GM21619 (cell line): ENCODE measurements at regions not wholly inside any gene's neighbourhood (a gene's known extent, or its start where the extent isn't known, plus 50 kb on each side); places are given as distances from the start of the nearest gene placed in this dataset.
"Not testable (repeated sequence)": the region's sequence is repeated elsewhere in the genome, so short reads cannot be mapped to it uniquely, and the experiment has no call there.

ENCODE experiments used
- ATAC-seq: cut with Tn5 transposase; IDR thresholded peaks from one replicate; pipeline ENCODE4 v1.9.1; 2021; ENCODE audit not compliant: unreplicated experiment

DNA sequence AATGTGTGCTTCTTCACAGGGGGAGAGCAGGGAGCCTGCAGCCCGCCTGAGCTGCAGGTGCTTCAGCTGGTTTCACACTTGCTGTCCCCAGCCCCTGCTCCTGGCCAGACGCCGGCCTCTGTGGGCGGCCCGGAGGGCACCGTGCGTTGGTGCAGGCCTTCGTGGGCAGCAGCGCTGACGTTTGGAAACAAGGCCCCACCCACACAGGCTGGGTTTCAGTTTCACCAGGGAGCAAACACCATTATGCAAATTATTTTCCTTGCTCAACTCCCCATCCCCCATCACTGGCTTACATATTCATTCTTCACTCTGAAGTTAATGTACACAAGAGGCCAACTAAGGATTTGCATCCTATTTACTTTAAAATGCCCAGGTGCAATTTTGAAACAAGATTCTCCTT, 343.2 kb downstream of the BCL2L11 start:
- peak; percentile 94 for ATAC-seq

DNA sequence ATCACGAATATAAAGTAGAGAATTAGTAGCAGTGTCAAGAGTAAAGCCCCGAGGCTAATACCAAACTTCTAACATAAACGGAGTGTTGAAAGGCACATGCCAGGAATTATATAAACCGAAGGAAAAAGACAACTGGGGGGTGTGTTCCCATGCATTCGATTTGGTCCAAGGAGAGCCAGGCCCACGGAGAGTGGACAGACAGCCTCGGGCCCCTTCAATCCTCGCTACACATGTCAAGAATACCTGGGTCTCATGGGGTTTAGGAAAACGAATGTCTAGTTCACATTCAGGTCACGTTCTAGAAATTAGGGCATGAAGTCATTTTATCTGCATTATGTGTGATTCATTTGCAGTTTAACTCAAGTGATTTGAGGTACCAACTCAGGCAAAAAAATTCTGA, 343.7 kb downstream of the BCL2L11 start:
- ATAC-seq: not testable (repeated sequence)

DNA sequence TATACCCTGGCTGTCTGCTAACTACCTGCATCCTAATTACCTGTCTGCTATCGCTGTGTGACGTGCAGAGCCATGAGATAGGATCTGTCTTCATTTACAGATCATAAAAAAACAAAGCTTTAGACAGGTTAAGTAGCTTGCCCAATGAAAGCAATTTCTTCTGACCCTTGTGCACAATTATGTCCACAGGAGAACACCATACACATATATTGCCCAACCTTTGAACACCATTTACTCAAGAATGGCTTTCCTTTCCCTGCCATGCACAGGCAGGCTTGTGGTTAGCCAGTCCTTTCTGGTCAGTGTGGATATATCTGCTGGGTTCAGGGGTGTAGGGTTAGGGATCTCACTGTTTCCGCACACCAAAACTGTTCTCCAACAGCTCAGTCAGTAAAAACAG, 344.8 kb downstream of the BCL2L11 start:
- ATAC-seq: not testable (repeated sequence)

GRCh38 chr2:111466744-111467143, 346.0 kb downstream of the BCL2L11 start:
- not testable (repeated sequence) for ATAC-seq

GRCh38 chr2:111470924-111471323, 350.2 kb downstream of the BCL2L11 start:
- not testable (repeated sequence) for ATAC-seq

GRCh38 chr2:111471791-111472530, 351.2 kb downstream of the BCL2L11 start:
- not testable (repeated sequence) for ATAC-seq

GRCh38 chr2:111472844-111473403, 352.2 kb downstream of the BCL2L11 start:
- not testable (repeated sequence) for ATAC-seq

DNA sequence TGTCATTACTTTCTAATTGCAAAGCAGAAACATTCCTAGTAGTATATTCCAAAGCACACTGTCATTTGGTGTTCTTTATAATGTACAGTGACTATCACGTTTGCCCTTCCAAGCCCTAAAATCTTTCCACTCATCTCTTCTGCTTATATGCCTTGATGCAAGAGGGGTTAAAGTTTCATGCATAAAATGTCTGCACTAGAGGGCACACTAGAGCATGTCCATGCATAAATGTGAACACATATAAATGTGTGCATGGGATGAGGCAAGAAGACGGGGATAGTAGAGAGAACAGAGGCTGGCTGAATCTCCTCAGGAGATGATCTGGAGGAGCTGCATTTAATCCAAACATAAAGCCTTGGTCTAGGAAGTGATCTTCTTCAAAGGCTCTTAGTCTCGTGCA, 352.8 kb downstream of the BCL2L11 start:
- ATAC-seq: not testable (repeated sequence)

DNA sequence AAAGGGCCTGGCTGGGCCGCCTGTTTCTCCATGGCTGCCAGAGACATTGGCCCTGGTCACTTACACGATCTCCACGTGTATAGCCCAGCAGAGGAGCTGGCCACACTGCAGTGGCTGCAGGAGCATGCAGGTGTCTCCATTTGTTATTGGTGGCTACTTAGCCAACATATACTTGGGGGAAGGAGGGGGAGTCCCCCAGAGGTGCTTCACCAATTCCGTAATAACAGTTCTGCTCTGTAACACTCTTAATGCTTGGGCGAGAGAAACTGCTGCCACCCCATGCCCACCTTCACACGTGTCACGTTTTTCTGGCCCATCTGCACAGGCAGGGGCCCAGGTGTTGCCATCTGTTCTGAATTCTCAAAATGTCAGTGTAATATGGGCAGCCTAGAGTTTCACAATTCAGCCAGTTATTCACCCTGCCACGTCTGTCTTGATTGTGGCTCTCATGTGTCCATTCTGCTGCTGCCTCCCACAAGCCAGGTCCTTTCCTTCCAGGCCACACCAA, 353.5 kb downstream of the BCL2L11 start:
- ATAC-seq: not testable (repeated sequence)

DNA sequence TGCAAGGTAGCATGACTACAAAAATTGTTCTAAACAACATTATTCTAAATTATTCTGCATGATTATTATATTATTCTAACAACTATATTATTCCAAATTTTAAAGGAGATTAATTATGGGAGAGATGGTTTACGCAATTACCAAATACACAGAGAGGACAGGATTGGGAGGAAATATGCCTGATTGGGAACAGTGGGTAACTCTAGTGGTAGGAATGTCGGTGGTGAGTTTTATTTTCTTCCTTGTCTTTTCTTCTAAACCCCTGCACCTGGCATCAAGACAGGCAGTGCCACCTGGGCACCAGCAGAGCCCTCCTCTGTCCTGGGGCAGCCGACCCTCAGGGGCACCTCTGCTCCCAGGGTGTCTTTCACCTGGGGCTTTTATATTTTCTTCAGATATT, 357.6 kb downstream of the BCL2L11 start:
- ATAC-seq: not testable (repeated sequence)

DNA sequence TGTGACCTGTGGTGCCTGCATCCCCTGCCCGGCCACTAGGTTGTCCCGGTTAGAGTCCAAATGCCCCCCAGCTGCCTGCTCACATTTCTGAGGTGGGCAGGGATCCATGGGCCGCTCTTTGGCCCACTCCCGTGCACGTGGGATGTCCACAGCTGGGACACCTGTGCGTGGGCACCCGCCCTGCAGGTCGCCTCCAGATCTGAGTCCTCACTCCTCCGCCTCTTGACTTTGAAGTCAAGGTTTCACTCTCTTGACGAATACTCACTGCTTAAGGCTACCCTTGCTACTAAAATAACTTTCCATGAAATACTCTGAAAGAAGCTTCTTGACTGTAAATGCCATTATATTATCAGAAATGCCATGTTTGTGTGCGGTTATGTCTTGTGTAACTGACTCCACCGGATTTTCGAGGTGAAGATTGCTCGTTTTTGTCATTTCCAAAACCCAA, 358.2 kb downstream of the BCL2L11 start:
- ATAC-seq: not testable (repeated sequence)

DNA sequence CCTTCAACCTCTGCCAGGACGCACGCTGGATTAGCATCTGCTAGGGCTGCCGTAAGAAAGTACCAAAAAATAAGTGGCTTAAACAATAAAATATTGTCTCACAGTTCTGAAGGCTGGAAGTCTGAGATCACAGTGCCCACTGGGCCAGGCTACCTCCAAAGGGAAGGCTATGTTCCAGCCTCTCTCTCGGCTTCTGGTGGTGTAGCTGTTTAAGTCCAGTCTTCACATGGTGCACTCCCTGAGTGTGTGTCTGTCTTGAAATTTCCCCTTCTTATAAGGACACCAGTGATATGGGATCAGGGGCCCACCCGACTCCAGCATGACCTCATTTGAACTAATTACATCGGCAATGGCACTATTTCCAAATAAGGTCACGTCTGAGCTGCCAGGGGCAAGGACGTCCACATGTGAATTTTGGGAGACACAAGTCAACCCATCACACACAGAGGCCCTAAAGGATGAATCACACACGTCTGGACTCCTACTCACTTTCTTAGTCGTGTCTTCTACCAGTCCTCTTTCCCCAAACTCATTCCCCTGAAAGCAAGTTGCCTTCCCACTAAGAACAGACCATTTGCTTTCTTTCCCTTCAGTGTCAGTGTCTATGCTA, 359.4 kb downstream of the BCL2L11 start:
- not testable (repeated sequence) for ATAC-seq

DNA sequence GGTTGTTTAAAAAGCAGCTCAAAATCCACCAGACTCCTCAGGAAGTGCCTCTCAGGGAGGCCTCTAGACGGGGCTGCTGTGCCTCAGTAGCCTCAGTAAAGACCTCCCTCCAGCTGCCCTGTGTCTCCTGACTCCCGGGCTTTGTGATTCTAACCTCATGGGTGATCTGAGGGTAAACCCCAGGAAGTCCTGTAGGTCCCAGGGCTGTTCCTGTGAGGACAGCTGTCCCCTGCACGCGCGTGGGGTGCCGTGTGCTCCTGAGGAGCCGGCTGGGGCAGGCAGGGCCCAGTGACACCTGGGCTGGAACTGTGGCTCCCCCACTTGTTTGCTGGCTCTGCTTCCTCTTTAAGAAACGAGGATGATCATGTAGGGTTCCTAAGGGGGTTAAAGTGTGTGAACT, 359.9 kb downstream of the BCL2L11 start:
- not testable (repeated sequence) for ATAC-seq

DNA sequence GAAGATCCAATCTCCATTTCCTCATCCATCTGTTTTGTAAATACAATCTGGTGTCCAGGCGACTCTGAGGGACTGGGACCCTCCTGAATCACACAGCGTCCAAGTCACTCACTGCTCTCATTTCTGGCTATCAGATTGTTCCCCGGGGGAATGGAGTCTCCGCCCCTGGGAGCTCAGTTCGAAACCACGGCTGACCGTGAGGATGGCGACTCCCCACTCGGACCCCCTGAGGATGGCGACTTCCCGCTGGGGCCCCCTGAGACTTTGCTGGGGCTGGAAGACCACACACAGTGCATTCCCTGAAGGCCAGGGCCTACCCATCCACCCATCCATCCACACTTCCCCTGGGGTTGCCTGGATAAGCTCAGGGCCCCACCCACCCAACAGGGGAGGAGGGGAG, 360.5 kb downstream of the BCL2L11 start:
- not testable (repeated sequence) for ATAC-seq

DNA sequence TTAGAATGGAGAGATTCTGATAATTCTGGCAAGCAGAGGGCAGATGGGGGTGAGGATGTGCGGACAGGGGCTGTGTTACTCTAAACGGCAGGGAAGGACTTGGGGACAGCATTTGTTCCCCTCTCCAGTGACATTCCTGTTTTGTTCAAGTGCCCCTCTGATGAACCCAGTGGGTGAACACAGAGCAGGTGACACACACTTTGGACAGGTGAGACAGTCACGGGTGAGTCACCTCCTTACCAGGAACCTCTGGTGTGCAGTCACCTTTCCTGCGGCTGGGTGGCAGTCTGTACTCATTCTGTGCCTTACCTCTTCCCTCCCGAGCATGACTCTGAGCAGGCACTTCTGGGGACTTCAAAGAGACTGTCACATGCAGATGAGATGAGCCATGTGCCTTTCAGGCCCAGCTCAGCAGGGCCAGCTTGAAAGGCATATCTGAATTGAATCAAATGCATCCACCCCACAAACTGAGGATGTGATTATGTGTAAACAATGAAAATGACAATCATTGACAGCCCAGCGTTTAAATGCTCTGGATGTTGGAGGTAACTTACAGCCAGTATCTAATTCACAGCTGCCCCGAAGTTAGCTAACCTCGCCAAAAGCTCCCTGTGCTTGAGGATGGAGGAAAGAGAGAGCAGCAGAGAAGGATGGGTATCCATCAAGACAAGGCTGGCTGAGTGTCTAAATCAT, 362.4 kb downstream of the BCL2L11 start:
- ATAC-seq: peak; percentile 84

DNA sequence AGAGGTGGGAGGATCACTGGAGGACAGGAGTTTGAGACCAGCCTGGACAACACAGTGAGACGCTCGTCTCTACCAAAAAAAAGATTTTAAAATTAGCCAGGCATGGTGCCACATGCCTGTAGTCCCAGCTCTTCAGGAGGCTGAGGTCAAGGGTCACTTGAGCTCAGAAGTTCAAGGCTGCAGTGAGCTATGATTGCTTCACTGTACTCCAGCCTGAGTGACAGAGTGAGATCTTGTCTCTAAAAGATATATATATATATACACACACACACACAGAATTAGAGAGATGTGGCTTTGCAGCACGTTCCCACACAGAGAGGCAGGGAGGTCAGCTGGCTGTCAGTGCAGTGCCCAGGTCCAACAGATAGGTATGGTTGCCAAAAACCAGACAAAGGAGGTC, 363.4 kb downstream of the BCL2L11 start:
- not testable (repeated sequence) for ATAC-seq

- not testable (repeated sequence) for ATAC-seq
Observed at GRCh38 chr2:111485895-111486294, 365.2 kb downstream of the BCL2L11 start.

GRCh38 chr2:111488451-111488850, 367.7 kb downstream of the BCL2L11 start:
- not testable (repeated sequence) for ATAC-seq

- ATAC-seq: not testable (repeated sequence)
Observed at GRCh38 chr2:111489460-111489859, 368.7 kb downstream of the BCL2L11 start.

DNA sequence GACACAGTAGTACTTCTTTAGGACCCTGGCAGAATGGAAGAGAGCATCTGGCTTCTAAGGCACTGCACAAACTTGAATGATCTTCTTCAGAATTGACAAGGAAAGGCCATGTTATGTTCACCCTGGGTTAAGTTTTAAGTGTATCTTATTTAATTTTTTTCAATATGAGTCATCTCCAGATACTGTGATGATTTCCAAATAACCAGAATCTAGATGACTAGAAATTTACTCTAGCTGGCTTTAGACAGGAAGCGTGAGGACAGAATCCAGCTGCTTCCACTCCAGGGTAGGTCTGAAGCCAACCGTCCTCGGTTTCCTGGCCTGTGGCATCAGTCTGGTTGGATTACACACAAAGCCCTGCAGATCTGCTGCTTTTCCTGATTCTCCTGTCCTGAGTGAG, 370.5 kb downstream of the BCL2L11 start:
- ATAC-seq: not testable (repeated sequence)

GRCh38 chr2:111491614-111492013, 370.9 kb downstream of the BCL2L11 start:
- ATAC-seq: not testable (repeated sequence)
